HepG2 (cell line): ENCODE measurements at regions not wholly inside any gene's neighbourhood (a gene's known extent, or its start where the extent isn't known, plus 50 kb on each side); places are given as distances from the start of the nearest gene placed in this dataset.

ENCODE experiments used
- ATAC-seq: fragments of 200-7000 bp; cut with Tn5 transposase; 3 replicates; pipeline ENCODE4 v1.9.1; 2020; ENCODE audit warnings: mild to moderate bottlenecking, moderate library complexity
- BruUV-seq: library from RNA; stranded (reverse); fragments of 400-500 nt; replicated peaks from 2 replicates; lab custom pipeline; 2021; lab: Mats Ljungman, UMichigan
- CTCF ChIA-PET: fragments of 300-600 bp; formaldehyde crosslinking; extraction: SDS; loops from one replicate; lab custom pipeline; 2021; ENCODE audit warnings: low total read pairs, inconsistent platforms, low intra/inter-chr PET ratio; lab: Yijun Ruan, JAX
- POLR2A ChIA-PET: fragments of 350-600 bp; sonication (Branson Sonifier 250); formaldehyde crosslinking; loops from one replicate; lab custom pipeline; 2020; ENCODE audit warnings: antibody characterized with exemption, inconsistent platforms; lab: Yijun Ruan, JAX
- DNase-seq: peaks from one replicate; pipeline ENCODE4 v3.0.0-alpha.2; 2015; ENCODE audit warnings: low spot score
- FAIRE-seq: peaks from 3 replicates; lab custom pipeline; 2011; peaks lifted over from hg19 to GRCh38; lab: Jason Lieb, UNC
- H2AFZ ChIP-seq: one replicate; pipeline ENCODE4 v1.6.1; 2011; ENCODE audit warnings: low read length, inconsistent platforms
- H3K27ac ChIP-seq: fragments of 300-600 bp; 3 replicates; pipeline ENCODE4 v1.8.0; 2011; ENCODE audit warnings: mixed run types, mild to moderate bottlenecking, mixed read lengths, low read length, inconsistent platforms; ENCODE audit not compliant: insufficient read depth; ENCODE audit errors: extremely low read length
- H3K27me3 ChIP-seq, 2 experiments: fragments of 200-600 bp in 1 of 2; 2 replicates in 1 of 2; 3 replicates in 1 of 2; pipeline versions ENCODE4 v1.6.0 to v1.8.0; 2011; ENCODE audit warnings: low read length in 2 of 2, mild to moderate bottlenecking in 2 of 2, moderate library complexity in 2 of 2, inconsistent platforms in 1 of 2; ENCODE audit not compliant: insufficient read depth in 2 of 2, control insufficient read depth in 1 of 2
- H3K36me3 ChIP-seq, 2 experiments: fragments of 200-600 bp in 1 of 2; replicated peaks in 1 of 2; 2 replicates in 1 of 2; 3 replicates in 1 of 2; pipeline versions ENCODE4 v1.5.1 to v1.8.0; 2011; ENCODE audit warnings: low read length in 2 of 2, inconsistent platforms in 1 of 2; ENCODE audit not compliant: insufficient read depth in 2 of 2, control insufficient read depth in 1 of 2
- H3K4me1 ChIP-seq: 2 replicates; pipeline ENCODE4 v1.5.1; 2012; ENCODE audit warnings: low read length, inconsistent platforms; ENCODE audit not compliant: insufficient read depth
- H3K4me2 ChIP-seq: 2 replicates; pipeline ENCODE4 v1.6.0; 2011; ENCODE audit warnings: low read depth, low read length, inconsistent platforms
- H3K4me3 ChIP-seq, 3 experiments: fragments of 200-600 bp in 1 of 3; sonication (generic), shearing (Covaris generic) in 1 of 3; replicated peaks in 1 of 3; 2 replicates each; pipeline ENCODE4 v1.5.1; 2011 to 2016; ENCODE audit warnings: low read length in 3 of 3, inconsistent platforms in 2 of 3, low read depth in 2 of 3, mild to moderate bottlenecking in 2 of 3, control low read depth in 1 of 3, mixed read lengths in 1 of 3; ENCODE audit not compliant: insufficient read depth in 1 of 3
- H3K79me2 ChIP-seq: one replicate; pipeline ENCODE4 v1.6.1; 2011; ENCODE audit warnings: low read length, inconsistent platforms; ENCODE audit not compliant: insufficient read depth
- H3K9ac ChIP-seq: 2 replicates; pipeline ENCODE4 v1.6.0; 2011; ENCODE audit warnings: mild to moderate bottlenecking, low read depth, low read length, inconsistent platforms; ENCODE audit not compliant: insufficient read depth
- H3K9me3 ChIP-seq: 2 replicates; pipeline ENCODE4 v1.5.1; 2012; ENCODE audit warnings: mild to moderate bottlenecking, low read length
- H4K20me1 ChIP-seq: 2 replicates; pipeline ENCODE4 v1.6.0; 2011; ENCODE audit warnings: inconsistent platforms, mild to moderate bottlenecking, low read length, moderate library complexity; ENCODE audit not compliant: insufficient read depth
- CEBPB ChIP-seq: IDR thresholded peaks from 2 replicates; pipeline ENCODE4 v1.6.1; 2011; ENCODE audit warnings: low read depth, low read length, improper control_type of control experiment, borderline replicate concordance
- ELF3 ChIP-seq: IDR thresholded peaks from 2 replicates; pipeline ENCODE4 v1.6.1; 2016; ENCODE audit warnings: missing genetic modification reagents, missing compliant biosample characterization
- FLYWCH1 ChIP-seq: sonication (generic); formaldehyde crosslinking; IDR thresholded peaks from 2 replicates; pipeline ENCODE4 v1.8.1; 2023; ENCODE audit warnings: mild to moderate bottlenecking, missing genetic modification reagents
- MYNN ChIP-seq: sonication (generic); formaldehyde crosslinking; IDR thresholded peaks from 2 replicates; pipeline ENCODE4 v1.4.0; 2020; ENCODE audit warnings: mild to moderate bottlenecking, low read depth, missing genetic modification reagents
- RBAK ChIP-seq: sonication (generic); formaldehyde crosslinking; IDR thresholded peaks from 2 replicates; pipeline ENCODE4 v1.5.1; 2020; ENCODE audit warnings: mild to moderate bottlenecking, missing genetic modification reagents
- SUZ12 ChIP-seq: fragments of 150-350 bp; IDR thresholded peaks from 2 replicates; pipeline ENCODE4 v1.6.1; 2014; ENCODE audit warnings: low read depth, low read length
- TEAD2 ChIP-seq: sonication (generic); formaldehyde crosslinking; IDR thresholded peaks from 2 replicates; pipeline ENCODE4 v1.9.0; 2021; ENCODE audit warnings: missing genetic modification reagents
- ZKSCAN5 ChIP-seq: sonication (generic); formaldehyde crosslinking; IDR thresholded peaks from 2 replicates; pipeline ENCODE4 v1.5.1; 2020; ENCODE audit warnings: mild to moderate bottlenecking, missing genetic modification reagents
- ZNF296 ChIP-seq: sonication (generic); formaldehyde crosslinking; conservative IDR thresholded peaks from 2 replicates; pipeline ENCODE4 v1.5.0; 2020; ENCODE audit warnings: mild to moderate bottlenecking, missing genetic modification reagents
- ZNF326 ChIP-seq: sonication (generic); formaldehyde crosslinking; IDR thresholded peaks from 2 replicates; pipeline ENCODE4 v1.4.0; 2020; ENCODE audit warnings: missing genetic modification reagents, borderline replicate concordance
- ZNF576 ChIP-seq: sonication (generic); formaldehyde crosslinking; IDR thresholded peaks from 2 replicates; pipeline ENCODE4 v1.4.0; 2020; ENCODE audit warnings: mild to moderate bottlenecking, missing genetic modification reagents
- ZNF597 ChIP-seq: sonication (generic); formaldehyde crosslinking; IDR thresholded peaks from 2 replicates; pipeline ENCODE4 v1.5.0; 2020; ENCODE audit warnings: missing genetic modification reagents
- WGBS: methylation state at CpG from one replicate; pipeline ENCODE4 v1.1.6; 2017; ENCODE audit warnings: low lambda C conversion rate; 5-methylcytosine and 5-hydroxymethylcytosine counted together
- in situ Hi-C: cut with HindIII; loops from 2 replicates; pipeline ENCODE4 v1.10.0; 2017; ENCODE audit warnings: low pct_unique_long_range_greater_than_20kb; ENCODE audit not compliant: extremely low pct_ligation_motif_present
- intact Hi-C: fragments of 100-400 bp; cut with micrococcal nuclease; formaldehyde crosslinking; loops from one replicate; pipeline ENCODE4 v1.10.0; 2022; ENCODE audit not compliant: unreplicated experiment

GRCh38 chr18:56545464-56545863 is 92.9 kb downstream of the TXNL1 start:
- no peak overlapping the region for H3K9ac ChIP-seq
- in situ Hi-C loops = no loop called here
- BruUV-seq = no TSS peak
- H3K4me1 ChIP-seq = no peaks in the 10 kb centered on the region
- H3K4me2 ChIP-seq = no peak overlapping the region
- ATAC-seq = no peak
- peak; percentile 48; the same call in 1 of the 2 replicates for TF ChIP-seq CEBPB
- TF ChIP-seq FLYWCH1 (CRISPR knock-in tag) = no peak
- TF ChIP-seq, all 625 proteins: peak for 1
- DNase-seq = no peak
- no peak overlapping the region for H3K4me3 ChIP-seq
- ChIA-PET POLR2A (no interaction called here), CTCF (no interaction called here)
- no peaks in the 10 kb centered on the region for H3K9me3 ChIP-seq
- no peaks in the 10 kb centered on the region for H3K36me3 ChIP-seq
- H3K79me2 ChIP-seq = no peaks in the 10 kb centered on the region
- H3K27me3 ChIP-seq = no peaks in the 10 kb centered on the region; a peak in 1 of 5 replicates
- 3% methylated on average over 1 of the region's 1 CpG for WGBS
- no peak overlapping the region for H3K27ac ChIP-seq
- intact Hi-C loops = no loop called here
- no peak for FAIRE-seq
- H2AFZ ChIP-seq = no peak overlapping the region
- H4K20me1 ChIP-seq = no peaks in the 10 kb centered on the region

DNA sequence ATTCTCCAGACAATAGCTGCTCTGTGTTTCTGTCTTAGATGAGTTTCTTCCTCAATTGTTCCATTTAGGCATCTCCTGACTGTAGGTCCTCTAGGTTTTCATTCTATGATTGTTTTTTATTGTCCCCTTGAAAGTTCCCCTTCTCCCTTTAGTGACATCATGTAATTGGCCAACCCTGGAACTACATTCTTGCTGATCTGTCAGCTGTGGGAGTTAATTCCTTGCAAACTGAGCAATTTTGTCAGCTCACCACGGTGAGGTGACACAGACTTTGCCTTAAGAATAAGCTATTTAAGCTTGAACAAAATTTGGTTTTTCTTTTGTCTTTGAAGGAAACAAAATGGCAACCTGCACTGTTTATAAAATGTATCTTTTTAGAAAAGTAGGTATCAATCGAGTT is 95.9 kb downstream of the TXNL1 start:
- 0% methylated on average over 2 of the region's 2 CpGs for WGBS
- in situ Hi-C loops (no loop called here), intact Hi-C loops (no loop called here)
- H3K9me3 ChIP-seq = no peaks in the 10 kb centered on the region
- BruUV-seq = no TSS peak
- H3K36me3 ChIP-seq = no peaks in the 10 kb centered on the region
- no peaks in the 10 kb centered on the region for H3K4me1 ChIP-seq
- no peaks in the 10 kb centered on the region; a peak in 1 of 5 replicates for H3K27me3 ChIP-seq
- no peaks in the 10 kb centered on the region for H3K79me2 ChIP-seq
- H3K9ac ChIP-seq = no peak overlapping the region
- H2AFZ ChIP-seq = no peak overlapping the region
- ATAC-seq (no peak), DNase-seq (no peak), FAIRE-seq (no peak)
- H3K27ac ChIP-seq = no peak overlapping the region
- no peak for TF ChIP-seq SUZ12
- TF ChIP-seq ZNF296 = no peak
- TF ChIP-seq ZNF597 (CRISPR knock-in tag) = no peak
- TF ChIP-seq RBAK (CRISPR knock-in tag) = no peak
- no peak for TF ChIP-seq ZNF326 (CRISPR knock-in tag)
- TF ChIP-seq TEAD2 (CRISPR knock-in tag) = no peak
- no peak for TF ChIP-seq MYNN (CRISPR knock-in tag)
- TF ChIP-seq ZNF576 (CRISPR knock-in tag) = no peak
- TF ChIP-seq ZKSCAN5 (CRISPR knock-in tag) = no peak
- no peak for TF ChIP-seq ELF3 (CRISPR knock-in tag)
- H4K20me1 ChIP-seq = no peaks in the 10 kb centered on the region
- CTCF ChIA-PET = no interaction called here
- no peak overlapping the region for H3K4me2 ChIP-seq
- no peak overlapping the region for H3K4me3 ChIP-seq
- POLR2A ChIA-PET = no interaction called here
